Gastroesophageal sphincter (tissue), 3 donors: ENCODE measurements at regions not wholly inside any gene's neighbourhood (a gene's known extent, or its start where the extent isn't known, plus 50 kb on each side); places are given as distances from the start of the nearest gene placed in this dataset.

Source experiments
- CTCF ChIP-seq, 4 experiments: fragments of 200-600 bp in 2 of 4; fragments of 450-650 bp in 2 of 4; sonication (generic) in 1 of 4; IDR thresholded peaks; one replicate each; pipeline ENCODE4 v1.5.1; 2017 to 2019; ENCODE audit warnings: antibody characterized with exemption in 4 of 4, mild to moderate bottlenecking in 2 of 4, moderate library complexity in 2 of 4
- POLR2A ChIP-seq, 2 donors: fragments of 450-650 bp; IDR thresholded peaks; one replicate each; pipeline ENCODE4 v1.6.1; 2017; ENCODE audit warnings: antibody characterized with exemption in 2 of 2, mild to moderate bottlenecking in 2 of 2, moderate library complexity in 1 of 2
- POLR2AphosphoS5 ChIP-seq: sonication (generic); formaldehyde crosslinking; IDR thresholded peaks from one replicate; pipeline ENCODE4 v1.6.1; 2017; ENCODE audit warnings: antibody characterized with exemption

GRCh38 chr14:105646175-105646574, 119.8 kb downstream of the TMEM121 start:
- no peak for TF ChIP-seq CTCF (IDR thresholded peaks at IDR 0.05)
- TF ChIP-seq POLR2AphosphoS5, result no peak
- no peak for TF ChIP-seq POLR2A (IDR thresholded peaks at IDR 0.05)
